Ovary (tissue), 3 donors: ENCODE measurements at regions not wholly inside any gene's neighbourhood (a gene's known extent, or its start where the extent isn't known, plus 50 kb on each side); places are given as distances from the start of the nearest gene placed in this dataset.

ENCODE experiments used
- CTCF ChIP-seq, 3 donors: fragments of 450-650 bp in 2 of 3; fragments of 200-600 bp in 1 of 3; IDR thresholded peaks; one replicate each; pipeline versions ENCODE4 v1.5.1 to v1.8.0; 2016 to 2022; ENCODE audit warnings: antibody characterized with exemption in 3 of 3, mild to moderate bottlenecking in 1 of 3
- EP300 ChIP-seq: sonication (generic); formaldehyde crosslinking; IDR thresholded peaks from one replicate; pipeline ENCODE4 v1.6.1; 2017; ENCODE audit warnings: antibody characterized with exemption
- donor health status: DM: no; HTN: no; CAD: no.

- TF ChIP-seq CTCF (IDR thresholded peaks at IDR 0.05) (no peak), EP300 (no peak)
Observed at GRCh38 chr20:48019496-48019895, 234.2 kb upstream of the SULF2 start.
